ENCODE measurements at regions not wholly inside any gene's neighbourhood (a gene's known extent, or its start where the extent isn't known, plus 50 kb on each side); places are given as distances from the start of the nearest gene placed in this dataset.
"Not testable (repeated sequence)": the region's sequence is repeated elsewhere in the genome, so short reads cannot be mapped to it uniquely, and the experiment has no call there.

- no peak for DNase-seq (ENCODE audit: low read depth in 3 of 3)
These were observed 58.1 kb downstream of the TUBA3C start for GRCh38 chr13:19123502-19123901.

- no peak for DNase-seq (ENCODE audit: low read depth in 3 of 3)
These were observed 63.5 kb downstream of the TUBA3C start for GRCh38 chr13:19117913-19118739.

- not testable (repeated sequence) for DNase-seq (ENCODE audit: low read depth in 3 of 3)
These were observed 72.4 kb downstream of the TUBA3C start for GRCh38 chr13:19109225-19109624.

- DNase-seq (ENCODE audit: low read depth in 3 of 3) = no peak
These were observed 78.5 kb downstream of the TUBA3C start for GRCh38 chr13:19103140-19103539.

- DNase-seq (ENCODE audit: low read depth in 3 of 3) = no peak
These were observed 88.3 kb downstream of the TUBA3C start for GRCh38 chr13:19093369-19093768.

GRCh38 chr13:19090495-19090894 lies 91.1 kb downstream of the TUBA3C start:
- no peak for DNase-seq (ENCODE audit: low read depth in 3 of 3)

GRCh38 chr13:19089315-19089714 lies 92.3 kb downstream of the TUBA3C start:
- DNase-seq (ENCODE audit: low read depth in 3 of 3) = no peak

GRCh38 chr13:19088416-19088815 lies 93.2 kb downstream of the TUBA3C start:
- no peak for DNase-seq (ENCODE audit: low read depth in 3 of 3)

- no peak for DNase-seq (ENCODE audit: low read depth in 3 of 3)
These were observed 95.7 kb downstream of the TUBA3C start for GRCh38 chr13:19085876-19086275.

- no peak for DNase-seq (ENCODE audit: low read depth in 3 of 3)
These were observed 96.4 kb downstream of the TUBA3C start for GRCh38 chr13:19085258-19085657.

GRCh38 chr13:19083340-19083739 lies 98.3 kb downstream of the TUBA3C start:
- DNase-seq (ENCODE audit: low read depth in 3 of 3) = no peak

GRCh38 chr13:19075418-19075817 lies 106.2 kb downstream of the TUBA3C start:
- no peak for DNase-seq (ENCODE audit: low read depth in 3 of 3)

- no peak for DNase-seq (ENCODE audit: low read depth in 3 of 3)
These were observed 107.1 kb downstream of the TUBA3C start for GRCh38 chr13:19074519-19074918.

GRCh38 chr13:19074106-19074505 lies 107.5 kb downstream of the TUBA3C start:
- not testable (repeated sequence) for DNase-seq (ENCODE audit: low read depth in 3 of 3)

GRCh38 chr13:19072956-19073706 lies 108.5 kb downstream of the TUBA3C start:
- DNase-seq (ENCODE audit: low read depth in 3 of 3) = not testable (repeated sequence)

GRCh38 chr13:19072543-19072942 lies 109.1 kb downstream of the TUBA3C start:
- DNase-seq (ENCODE audit: low read depth in 3 of 3) = no peak

GRCh38 chr13:19071161-19071936 lies 110.3 kb downstream of the TUBA3C start:
- no peak for DNase-seq (ENCODE audit: low read depth in 3 of 3)

- DNase-seq (ENCODE audit: low read depth in 3 of 3) = no peak
These were observed 111.3 kb downstream of the TUBA3C start for GRCh38 chr13:19070398-19070735.

GRCh38 chr13:19069684-19070397 lies 111.8 kb downstream of the TUBA3C start:
- no peak for DNase-seq (ENCODE audit: low read depth in 3 of 3)

GRCh38 chr13:19068691-19069090 lies 112.9 kb downstream of the TUBA3C start:
- no peak for DNase-seq (ENCODE audit: low read depth in 3 of 3)

- no peak for DNase-seq (ENCODE audit: low read depth in 3 of 3)
These were observed 113.9 kb downstream of the TUBA3C start for GRCh38 chr13:19067767-19068166.

GRCh38 chr13:19062801-19063200 lies 118.8 kb downstream of the TUBA3C start:
- no peak for DNase-seq (ENCODE audit: low read depth in 3 of 3)
